Inflammatory macrophage (primary cell): ENCODE measurements at regions not wholly inside any gene's neighbourhood (a gene's known extent, or its start where the extent isn't known, plus 50 kb on each side); places are given as distances from the start of the nearest gene placed in this dataset.
A peak's percentile ranks its signal among the peaks of the same experiment; 100 is the strongest.
"Not testable (repeated sequence)": the region's sequence is repeated elsewhere in the genome, so short reads cannot be mapped to it uniquely, and the experiment has no call there.

Experiments
- DNase-seq, 2 donors: peaks; one replicate each; pipeline ENCODE4 v3.0.0-alpha.2; 2020 to 2022

DNA sequence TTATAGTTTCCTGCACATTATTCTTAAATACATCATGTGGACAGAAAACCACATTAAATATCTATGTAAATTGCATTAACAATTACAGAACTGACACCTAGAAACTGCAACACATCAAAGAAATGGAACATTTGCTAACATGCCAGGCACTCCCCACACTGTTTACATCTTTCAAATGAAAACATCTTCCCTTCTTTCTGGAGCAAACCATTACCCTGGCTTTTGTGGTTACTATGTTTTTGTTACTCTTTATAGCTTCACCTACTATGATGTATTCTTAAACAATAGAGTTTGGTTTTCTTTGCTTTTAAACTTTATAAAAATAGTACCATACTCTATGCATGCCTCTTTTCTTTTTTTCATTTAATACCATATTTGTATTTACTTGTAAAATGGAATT, 1894.5 kb upstream of the CELF4 start:
- DNase-seq, result no peak

- peak in 1 of 2 donors; percentile 1 for DNase-seq
Measured at GRCh38 chr18:39455285-39455684, 1889.7 kb upstream of the CELF4 start.

GRCh38 chr18:39454866-39455265, 1889.3 kb upstream of the CELF4 start:
- no peak for DNase-seq

GRCh38 chr18:39453882-39454281, 1888.3 kb upstream of the CELF4 start:
- no peak for DNase-seq

GRCh38 chr18:39453356-39453755, 1887.8 kb upstream of the CELF4 start:
- peak in 1 of 2 donors; percentile 9 for DNase-seq

GRCh38 chr18:39450958-39451357, 1885.4 kb upstream of the CELF4 start:
- DNase-seq, result no peak

GRCh38 chr18:39449566-39449965, 1884.0 kb upstream of the CELF4 start:
- no peak for DNase-seq

GRCh38 chr18:39448942-39449341, 1883.3 kb upstream of the CELF4 start:
- no peak for DNase-seq

DNA sequence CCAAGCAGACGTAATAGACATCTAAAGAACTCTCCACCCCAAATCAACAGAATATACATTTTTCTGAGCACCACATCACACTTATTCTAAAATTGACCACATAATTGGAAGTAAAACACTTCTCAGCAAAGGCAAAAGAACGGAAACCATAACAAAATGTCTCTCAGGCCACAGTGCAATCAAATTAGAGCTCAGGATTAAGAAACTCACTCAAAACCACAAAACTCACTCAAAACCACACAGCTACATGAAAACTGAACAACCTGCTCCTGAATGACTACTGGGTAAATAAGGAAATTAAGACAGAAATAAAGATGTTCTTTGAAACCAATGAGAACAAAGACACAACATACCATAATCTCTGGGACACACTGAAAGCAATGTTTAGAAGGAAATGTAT, 1879.4 kb upstream of the CELF4 start:
- not testable (repeated sequence) for DNase-seq

- DNase-seq, result no peak
Measured at GRCh38 chr18:39441648-39442047, 1876.0 kb upstream of the CELF4 start.

GRCh38 chr18:39435996-39436395, 1870.4 kb upstream of the CELF4 start:
- no peak for DNase-seq

GRCh38 chr18:39435209-39435608, 1869.6 kb upstream of the CELF4 start:
- DNase-seq, result no peak

DNA sequence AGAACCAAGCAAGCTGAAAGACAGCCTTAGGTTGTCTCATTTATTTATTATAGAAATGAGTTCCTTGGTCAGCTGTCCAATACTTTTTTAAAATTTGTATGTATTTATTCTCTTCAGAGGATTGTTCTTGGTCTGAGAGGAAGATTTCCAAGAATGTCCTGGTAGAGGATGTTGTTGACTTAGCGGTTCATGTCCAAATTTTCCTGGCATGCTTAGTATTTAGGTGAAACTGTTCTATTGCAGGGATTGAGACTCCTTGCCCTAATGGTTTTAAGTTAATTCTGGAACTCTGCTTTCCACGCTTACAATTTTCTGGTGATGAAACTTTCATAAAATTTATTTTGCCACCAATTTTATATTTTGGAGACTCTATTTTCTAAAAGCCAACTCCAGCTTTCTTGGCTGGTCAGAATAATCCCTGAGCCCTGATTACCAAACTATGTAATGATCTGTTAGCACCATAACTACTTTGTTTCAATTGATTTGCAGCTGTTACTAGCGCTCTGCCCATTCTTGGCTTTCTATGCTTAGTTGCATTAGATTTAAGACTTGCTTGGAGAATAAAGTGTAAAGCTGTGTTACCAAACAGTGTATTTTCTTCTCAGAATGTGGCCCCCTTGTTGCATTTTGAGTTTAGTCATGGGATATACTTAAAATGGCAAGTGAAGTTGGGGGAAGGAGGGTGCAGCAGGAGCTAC, 1868.8 kb upstream of the CELF4 start:
- DNase-seq, result no peak

DNA sequence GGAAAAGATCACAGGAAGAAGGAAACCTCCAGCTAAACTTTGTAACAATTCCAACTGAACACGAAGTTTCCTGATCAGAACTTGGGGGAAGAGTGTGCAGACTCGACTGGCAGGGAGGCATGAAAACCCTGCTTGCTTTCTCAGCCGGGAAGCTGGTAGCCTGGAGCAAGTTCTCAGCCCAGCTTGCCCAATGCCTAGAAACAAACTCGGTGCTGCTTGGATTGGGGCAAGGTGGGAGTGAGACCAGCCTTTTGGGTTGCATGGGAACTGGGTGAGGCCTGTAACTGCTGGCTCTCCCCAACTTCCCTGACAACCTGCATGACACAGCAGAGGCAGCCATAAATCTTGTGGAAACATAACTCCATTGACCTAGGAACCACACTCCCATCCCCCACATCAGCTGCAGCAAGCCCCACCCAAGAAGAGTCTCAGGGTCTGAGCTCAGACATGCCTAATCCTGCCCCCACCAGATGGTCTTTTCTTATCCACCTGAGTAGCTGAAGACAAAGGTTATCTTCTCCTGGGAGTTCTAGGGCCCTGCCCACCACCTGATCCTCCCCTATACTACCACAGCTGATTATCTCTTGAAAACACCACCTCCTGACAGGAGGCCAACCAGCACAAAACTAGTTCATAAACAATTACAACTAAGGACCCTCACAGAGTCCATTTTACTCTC, 1859.7 kb upstream of the CELF4 start:
- DNase-seq, result no peak

GRCh38 chr18:39424261-39424660, 1858.7 kb upstream of the CELF4 start:
- DNase-seq, result no peak

DNA sequence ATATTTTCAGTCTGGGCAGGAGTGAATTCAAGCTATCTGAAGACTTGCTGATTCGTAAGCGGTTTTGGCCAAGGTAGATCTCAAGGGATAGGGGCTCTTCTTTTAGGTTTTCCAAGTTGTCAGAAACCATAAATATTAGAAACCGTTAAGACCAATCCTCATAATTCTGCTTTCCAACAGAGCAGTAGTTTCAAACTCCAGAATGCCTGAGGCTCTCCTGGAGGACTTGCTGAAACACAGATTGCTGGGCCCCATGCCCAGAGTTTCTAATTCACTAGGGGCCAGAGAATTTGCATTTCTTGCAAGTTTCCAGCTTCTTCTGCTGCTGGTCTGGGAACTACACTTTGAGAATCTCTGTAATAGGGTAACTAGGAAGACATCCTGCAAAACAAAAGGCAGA, 1855.7 kb upstream of the CELF4 start:
- DNase-seq, result no peak

DNA sequence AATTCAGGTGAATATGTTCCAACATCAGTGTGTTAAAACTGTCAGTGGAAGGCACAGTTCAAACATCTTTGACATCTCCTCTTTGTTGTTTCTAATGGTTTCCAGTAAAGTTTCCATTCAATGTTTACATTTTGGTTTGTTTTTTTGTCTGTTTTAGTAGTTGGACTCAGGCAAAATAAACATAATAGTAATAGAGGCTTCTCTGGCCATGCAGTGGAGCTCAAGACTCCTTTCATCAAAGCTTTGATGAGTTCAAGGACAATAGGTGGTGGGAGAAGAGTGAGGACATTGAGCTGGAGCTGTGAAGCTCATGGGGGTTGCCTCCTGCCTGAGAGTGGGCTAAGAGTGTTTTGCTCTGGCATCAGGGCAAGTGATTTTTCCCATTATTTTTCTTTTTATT, 1853.7 kb upstream of the CELF4 start:
- DNase-seq, result no peak

GRCh38 chr18:39415471-39415870, 1849.9 kb upstream of the CELF4 start:
- no peak for DNase-seq

DNA sequence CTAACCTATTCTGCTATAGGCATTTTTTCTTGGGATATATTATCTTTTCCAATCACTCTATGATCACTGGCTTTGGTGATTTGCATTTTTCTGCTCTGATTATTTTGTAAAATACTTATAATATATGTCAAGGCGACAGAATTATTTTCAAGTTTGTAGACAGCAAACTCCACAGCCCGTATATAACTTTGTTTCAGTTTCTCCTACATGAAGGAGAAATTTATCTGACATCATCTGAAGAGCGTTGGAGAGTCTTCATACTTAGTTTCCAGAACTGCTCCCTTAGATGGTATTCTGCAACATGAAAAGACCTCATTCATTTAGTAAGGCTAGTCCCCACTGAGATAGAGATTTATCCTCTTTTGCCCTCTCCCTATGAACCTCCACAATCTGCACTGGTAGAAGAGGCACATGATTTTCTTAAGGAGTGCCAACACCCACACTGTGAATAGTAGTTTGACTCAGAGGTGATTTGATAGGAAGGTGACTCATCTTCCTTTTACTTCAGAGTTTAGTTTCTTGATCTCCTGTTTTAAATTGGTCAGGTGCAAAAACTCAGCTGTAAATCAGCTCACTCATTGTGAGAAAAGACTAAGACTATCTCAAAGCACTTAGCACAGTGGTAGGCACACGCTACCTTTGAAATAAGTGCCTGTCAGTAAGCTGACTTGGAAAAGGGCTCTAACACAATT, 1848.6 kb upstream of the CELF4 start:
- DNase-seq, result no peak

DNA sequence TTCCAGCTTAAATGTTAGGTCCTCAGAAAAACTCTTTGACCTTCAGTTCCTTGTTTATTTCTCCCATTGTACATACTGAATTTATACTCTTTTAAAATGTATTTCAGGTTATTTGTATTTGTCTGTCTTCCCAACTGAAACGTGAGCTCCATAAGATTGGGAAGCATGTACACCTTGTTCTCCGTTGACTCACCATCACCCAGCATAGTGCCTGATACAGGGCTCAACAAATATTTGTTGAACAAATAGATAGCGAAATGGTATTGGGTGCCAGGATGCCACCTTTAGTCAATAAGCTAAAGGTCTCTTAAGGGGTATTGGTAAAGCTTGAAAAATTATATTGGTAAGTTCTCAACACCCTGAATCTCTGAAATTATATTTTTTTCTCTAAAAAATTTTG, 1841.3 kb upstream of the CELF4 start:
- no peak for DNase-seq

DNA sequence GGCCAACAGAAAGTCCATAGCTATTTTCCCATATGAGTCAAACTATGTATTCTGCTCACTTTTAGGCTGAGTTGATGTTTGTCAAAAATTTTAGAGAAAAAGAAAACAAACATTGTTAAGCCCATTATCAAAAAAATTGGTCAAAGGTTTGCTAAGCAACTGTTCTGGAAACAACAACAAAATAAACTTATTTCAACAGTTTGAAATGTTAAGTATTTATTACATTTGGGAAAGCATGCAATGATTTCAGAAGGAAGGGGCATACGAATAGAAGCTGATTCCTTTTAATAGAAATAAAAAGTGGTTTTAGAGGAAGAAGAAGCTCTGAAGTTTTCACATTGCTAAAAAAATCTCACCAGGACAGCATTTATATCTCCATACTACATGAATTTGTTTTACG, 1837.5 kb upstream of the CELF4 start:
- no peak for DNase-seq

DNA sequence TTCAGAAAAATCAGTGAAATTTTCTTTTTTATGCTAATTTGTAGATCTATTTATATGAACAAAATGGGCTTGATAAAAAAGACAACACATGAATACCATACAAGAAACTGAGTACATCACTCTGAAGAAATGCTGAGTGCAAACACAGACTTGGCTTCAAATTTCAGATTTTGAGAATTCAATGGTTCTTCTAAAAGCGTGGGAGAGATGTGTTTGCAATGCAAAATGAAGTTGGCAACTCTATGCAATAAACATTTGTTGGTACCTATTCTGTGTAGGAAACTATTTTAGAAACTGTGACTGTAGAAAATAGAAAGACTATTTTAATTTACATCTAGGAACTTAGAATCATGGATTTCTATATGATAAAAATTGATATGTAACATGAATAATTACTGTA, 1834.1 kb upstream of the CELF4 start:
- DNase-seq, result no peak

DNA sequence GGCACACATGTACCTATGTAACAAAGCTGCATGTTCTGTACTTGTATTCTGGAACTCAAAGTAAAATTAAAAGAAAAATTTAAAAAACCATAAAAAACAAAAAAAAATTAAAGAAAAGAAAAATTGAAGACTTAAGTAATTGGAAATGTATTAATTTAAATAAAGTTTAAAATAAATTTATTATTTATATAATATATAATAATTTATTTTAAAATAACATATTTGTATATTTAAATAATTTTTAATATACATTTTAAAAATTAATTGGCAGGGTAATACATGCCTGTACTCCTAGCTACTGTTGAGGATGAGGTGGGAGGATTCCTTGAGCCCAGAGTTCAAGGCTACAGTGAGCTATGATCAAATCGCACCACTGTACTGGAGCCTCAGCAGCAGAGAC, 1830.6 kb upstream of the CELF4 start:
- DNase-seq, result no peak

- DNase-seq, result no peak
Measured at GRCh38 chr18:39389800-39390379, 1824.3 kb upstream of the CELF4 start.
